ENCODE measurements at regions not wholly inside any gene's neighbourhood (a gene's known extent, or its start where the extent isn't known, plus 50 kb on each side); places are given as distances from the start of the nearest gene placed in this dataset.
"Not testable (repeated sequence)": the region's sequence is repeated elsewhere in the genome, so short reads cannot be mapped to it uniquely, and the experiment has no call there.

DNA sequence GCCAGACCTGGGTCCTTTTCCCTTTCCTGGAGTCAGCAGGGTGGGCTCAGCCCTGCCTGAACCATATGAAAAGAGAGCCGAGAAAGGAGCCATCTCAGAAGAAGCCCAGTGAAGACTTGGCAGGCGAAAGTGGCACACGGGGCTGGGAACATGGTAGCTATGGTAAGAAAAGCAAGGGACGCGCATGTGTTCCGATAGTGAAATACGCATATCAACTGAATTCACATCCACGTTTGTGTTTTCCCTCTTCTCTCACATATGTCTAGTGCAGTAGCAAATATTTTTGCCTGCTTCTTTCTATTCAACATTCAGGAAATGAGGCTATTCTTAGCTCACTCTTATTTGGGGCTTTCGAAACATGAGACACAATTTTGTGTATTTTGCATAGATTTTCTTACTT lies 54.1 kb upstream of the PEG3 start:
- no peak for DNase-seq

DNA sequence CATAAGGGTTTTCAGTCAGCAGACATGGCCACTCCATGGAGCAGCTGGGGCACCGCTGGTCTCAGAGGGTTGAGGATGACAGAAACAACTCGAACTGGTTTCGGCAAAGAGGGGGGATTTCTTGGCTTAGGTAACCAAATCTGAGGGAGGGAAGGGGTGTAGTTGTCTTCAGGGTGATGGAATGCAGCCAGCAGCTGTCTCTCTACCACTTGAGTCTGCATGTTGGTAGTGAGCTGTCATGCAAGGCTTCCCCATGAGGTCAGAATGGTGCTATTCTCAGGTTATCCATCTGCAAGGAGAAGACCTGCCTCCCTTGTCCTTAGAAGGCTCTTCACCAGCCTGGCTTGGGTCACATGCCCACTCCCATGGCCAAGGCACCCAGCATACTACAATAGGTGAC lies 55.6 kb upstream of the PEG3 start:
- DNase-seq, result no peak

DNA sequence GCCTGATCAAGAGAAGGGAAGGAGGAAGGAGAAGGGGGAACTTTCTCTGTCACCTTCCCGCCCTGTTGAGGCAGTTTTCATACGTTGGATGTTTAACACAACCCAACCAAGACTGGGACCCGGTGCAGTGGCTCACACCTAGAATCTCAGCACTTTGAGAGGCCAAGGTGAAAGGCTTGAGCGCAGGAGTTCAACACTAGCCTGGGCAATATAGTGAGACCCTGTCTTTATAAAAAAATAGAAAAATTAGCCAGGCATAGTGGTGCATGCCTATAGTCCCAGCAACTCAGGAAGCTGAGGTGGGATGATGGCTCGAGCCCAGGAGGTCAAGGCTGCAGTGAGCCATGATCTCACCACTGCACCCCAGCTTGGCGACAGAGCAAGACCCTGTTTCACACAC lies 59.4 kb upstream of the PEG3 start:
- DNase-seq, result no peak

DNA sequence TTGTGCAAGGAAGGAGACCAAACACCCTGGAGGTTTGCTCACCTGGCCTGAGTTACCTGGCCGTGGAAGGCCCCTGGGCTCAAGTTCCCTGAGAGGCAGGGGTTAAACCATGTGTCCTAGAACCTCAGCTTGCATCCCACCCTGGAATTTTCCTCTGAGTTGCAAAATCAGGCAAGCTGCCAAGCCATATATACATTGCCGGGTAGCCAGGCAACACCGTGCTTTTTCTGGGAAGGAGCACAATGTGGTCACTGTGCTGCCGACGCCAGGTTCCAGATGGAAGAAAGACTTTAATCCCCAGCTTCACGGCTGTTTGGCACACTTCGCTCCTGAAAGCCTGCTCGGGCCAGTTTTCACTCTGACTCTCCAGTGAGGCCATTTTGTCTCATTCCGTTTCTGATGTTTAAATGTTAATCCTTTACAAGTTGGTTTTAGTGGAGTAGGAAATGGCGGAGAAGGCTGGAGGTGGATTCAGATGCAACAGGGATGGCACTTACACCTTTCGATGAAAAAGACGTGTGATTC lies 60.1 kb upstream of the PEG3 start:
- peak; percentile 90 for DNase-seq

DNA sequence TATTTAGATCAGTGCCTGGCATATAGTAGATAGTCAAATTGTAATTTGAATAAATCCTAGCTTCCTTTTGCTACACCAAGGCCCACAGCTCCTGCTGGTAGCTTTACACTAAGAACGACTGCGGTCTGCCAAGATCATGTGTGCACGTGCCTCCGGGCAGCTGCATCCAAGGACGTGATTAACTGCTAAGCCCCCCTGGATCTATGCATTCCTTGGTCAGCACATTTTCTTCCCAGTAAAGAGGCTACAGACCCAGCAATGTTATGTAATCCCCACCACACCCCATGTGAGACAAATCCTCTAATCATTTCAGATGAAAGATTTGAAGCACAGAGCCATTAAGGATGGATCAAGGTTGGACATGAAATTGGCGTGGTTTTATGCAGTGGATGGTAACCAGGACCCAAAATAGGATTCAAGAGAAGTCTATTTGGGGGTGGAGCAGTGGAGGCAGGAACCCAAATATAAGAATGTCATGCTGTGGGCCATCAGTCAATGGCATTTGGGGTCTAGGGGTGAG lies 65.2 kb upstream of the PEG3 start:
- peak; percentile 77 for DNase-seq

DNA sequence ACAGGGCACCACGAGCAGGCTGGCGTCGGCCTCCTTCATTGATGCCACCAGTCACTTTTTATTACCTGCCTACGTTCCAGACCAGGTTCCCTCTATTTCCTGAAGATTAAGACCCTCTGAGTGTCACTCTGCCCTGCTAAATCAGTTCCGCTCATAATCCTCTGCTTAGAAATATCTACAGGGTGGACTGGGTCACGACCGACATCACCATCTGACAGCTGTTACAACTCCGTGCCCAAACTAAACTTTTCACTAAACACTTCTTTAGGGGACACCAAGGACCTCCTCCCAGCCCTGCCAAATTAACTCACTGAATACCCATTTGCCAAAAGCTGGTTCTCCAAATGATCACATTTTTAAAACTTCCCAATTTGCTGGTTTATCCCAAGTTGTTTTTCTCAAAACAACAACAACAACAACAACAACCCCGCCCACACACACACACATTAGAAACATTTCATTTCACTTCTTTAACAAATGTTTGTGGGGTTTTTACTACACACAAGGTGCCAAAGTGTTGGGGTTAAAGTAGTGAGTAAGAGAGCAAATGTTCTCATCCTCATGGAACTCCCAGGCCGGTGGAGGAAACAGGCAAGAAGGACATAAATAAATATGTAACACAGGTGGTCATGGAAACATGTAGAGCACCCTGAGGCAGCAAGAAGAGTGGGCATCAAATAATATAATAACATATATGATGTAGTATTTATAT lies 72.0 kb upstream of the PEG3 start:
- DNase-seq, result no peak

DNA sequence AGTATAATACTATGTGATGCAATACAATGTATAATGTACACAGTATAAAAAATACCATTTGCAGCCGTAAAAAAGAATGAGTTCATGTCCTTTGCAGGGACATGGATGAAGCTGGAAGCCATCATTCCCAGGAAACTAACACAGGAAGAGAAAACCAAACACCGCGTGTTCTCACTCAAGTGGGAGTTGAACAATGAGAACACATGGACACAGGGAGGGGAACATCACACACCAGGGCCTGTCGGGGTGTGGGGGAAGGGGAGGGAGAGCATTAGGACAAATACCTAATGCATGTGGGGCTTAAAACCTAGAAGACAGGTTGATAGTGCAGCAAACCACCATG lies 72.6 kb upstream of the PEG3 start:
- not testable (repeated sequence) for DNase-seq

DNA sequence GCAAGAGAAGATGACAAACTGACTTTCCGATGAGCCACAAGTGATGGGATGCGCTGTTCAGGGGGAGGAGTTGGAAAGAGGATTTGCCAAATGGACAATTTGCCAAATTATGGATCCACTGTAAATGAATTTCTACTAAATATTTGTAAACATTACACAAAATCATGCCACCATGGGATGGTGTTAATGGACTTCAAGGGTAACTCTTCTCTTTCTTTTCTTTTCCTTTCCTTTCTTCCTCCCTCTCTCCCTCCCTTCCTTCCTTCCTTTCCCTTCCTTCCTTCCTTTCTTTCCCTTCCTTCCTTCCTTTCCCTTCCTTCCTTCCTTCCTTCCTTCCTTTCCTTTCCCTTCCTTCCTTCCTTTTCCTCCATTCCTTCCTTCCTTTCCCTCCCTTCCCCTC lies 76.0 kb upstream of the PEG3 start:
- no peak for DNase-seq

DNA sequence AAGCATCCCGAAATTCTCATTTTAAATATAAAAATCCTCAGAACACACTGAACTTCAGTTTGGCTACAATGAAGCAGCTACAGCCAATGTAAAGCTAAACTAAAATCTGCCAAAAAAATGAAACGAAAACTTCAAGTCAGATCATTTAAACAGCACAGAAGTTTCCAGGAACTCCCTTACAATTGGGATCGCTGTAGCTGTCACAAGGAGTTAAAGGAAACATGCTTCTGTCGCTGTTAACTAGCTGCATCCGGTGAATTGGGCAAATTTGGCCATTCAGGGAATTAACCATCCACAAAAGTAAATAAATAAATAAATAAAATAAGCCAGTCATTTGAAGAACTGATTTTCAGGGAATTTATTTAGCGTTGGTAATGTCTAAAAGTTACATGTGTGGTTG lies 77.0 kb upstream of the PEG3 start:
- peak; percentile 43 for DNase-seq

DNA sequence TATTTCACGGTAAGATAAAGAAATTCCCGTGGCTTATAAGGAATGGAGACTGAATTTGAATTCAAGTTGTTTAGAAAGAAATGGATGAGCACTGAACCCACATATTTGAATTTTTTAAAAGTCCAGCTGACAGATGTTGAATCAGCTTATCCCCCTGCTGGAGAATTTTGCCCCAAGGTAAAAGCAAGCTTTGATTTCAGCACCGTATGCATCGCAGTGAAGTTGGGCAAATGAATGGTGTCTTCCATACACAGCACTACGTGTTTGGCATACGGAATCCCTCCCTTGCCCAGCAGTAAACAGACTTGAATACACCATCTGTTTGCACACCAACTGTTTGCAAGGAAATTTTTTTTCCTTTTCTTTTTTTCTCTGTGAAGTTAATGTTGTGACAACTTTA lies 77.5 kb upstream of the PEG3 start:
- peak; percentile 25 for DNase-seq

DNA sequence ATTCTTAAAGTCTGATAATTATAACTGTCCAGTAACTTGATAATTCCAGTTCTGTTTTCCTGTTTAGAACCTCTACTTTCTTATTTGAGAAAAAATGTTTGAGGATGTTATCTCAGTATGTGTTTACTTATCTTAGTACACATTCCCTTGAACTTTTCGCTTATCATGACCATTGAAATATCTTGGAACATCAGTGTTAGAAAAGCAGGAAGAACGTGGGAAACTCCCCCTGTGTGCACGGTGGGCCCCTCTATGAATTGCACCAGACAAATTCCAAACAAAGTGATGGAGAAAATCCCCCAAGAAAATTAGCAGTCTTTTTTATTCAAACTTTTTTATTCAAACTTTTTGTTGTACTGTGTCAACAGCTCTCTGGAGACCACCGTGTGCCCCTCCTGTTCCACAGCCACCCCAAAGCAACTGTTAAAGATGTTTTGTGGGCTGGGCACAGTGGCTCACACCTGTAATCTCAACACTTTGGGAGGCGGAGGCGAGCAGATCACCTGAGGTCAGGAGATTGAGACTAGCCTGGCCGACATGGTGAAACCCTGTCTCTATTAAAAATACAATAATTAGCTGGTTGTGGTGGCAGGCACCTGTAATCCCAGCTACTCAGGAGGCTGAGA lies 78.3 kb upstream of the PEG3 start:
- DNase-seq, result no peak

DNA sequence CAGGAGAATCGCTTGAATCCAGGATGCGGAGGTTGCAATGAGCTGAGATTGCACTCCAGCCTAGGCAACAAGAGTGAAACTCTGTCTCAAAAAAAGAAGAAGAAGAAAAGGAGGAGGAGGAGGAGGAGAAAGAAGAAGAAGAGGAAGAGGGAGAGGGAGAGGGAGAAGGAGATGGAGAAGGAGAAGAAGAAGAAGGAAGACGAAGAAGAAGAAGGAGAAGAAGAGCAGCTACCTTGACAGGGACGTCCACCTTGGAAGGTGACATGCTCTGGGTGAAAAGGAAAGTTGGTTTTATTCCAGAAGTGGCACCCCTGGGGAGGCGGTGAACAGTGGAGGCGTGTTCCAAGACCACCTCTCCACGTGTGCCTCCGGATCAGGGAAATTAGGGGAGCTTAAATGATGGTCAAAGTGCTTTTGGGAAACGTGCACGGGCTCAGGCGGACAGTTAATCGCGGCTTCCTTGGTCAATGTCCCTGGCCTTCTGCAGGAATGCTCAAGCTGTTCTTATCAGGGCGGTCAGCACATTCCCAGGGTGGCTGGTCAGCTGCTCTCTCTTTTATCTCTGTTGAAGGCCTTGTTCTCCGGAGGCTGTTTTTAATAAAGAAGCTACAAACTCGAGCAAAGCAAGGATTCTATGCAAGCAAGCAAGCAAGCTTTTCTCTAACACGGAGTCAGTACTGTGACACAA lies 78.9 kb upstream of the PEG3 start:
- DNase-seq, result no peak

DNA sequence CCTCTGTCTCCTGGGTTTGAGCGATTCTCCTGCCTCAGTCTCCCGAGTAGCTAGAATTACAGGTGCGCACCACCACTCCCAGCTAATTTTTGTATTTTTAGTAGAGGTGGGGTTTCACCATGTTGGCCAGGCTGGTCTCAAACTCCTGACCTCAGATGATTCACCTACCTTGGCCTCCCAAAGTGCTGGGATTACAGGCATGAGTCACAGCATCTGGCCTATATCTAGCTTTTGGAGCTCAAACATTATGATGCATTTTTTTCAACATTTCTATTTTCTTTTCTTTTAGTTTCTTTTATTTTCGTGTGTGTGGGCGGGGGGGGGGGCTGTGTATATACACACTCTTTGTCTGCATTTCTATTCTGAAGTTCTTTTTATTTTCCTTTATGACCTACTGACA lies 85.6 kb upstream of the PEG3 start:
- not testable (repeated sequence) for DNase-seq

DNA sequence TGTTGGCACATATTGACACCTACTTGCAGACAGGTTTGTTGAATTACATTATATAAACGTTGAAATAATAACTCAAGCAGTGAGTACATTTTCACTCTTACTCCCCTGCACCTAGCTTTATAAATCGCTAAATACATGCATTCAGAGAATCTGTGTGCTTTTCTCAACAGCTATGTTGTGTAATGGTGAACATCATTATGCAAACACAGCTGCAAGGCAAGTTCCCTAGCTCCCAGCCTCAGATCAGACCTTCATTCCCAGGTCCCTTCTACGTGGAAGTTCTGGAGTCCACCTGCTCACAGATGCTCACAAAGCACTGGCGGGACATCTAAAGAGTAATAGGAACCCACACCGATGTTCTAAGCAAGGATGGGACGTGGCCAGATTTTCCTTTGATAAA lies 86.8 kb upstream of the PEG3 start:
- no peak for DNase-seq

DNA sequence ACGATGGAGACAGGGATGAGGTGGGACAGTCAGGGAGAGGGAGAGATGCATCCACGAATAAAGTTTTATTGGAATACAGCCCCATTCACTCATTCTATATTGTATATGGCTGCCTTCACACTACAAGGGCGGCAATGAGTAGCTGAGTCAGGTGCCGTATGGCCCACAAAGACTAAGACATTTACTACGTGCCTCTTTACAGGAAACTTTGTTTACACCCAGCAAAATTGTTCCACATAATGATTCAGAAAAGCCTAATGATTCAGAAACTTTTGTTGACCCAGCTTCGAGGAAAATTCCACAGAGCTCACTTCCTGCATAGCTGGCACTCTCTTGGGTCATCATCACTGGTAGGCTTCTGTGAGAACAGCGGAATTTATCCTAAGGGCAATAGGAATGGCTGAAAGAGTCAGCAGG lies 87.3 kb upstream of the PEG3 start:
- no peak for DNase-seq

DNA sequence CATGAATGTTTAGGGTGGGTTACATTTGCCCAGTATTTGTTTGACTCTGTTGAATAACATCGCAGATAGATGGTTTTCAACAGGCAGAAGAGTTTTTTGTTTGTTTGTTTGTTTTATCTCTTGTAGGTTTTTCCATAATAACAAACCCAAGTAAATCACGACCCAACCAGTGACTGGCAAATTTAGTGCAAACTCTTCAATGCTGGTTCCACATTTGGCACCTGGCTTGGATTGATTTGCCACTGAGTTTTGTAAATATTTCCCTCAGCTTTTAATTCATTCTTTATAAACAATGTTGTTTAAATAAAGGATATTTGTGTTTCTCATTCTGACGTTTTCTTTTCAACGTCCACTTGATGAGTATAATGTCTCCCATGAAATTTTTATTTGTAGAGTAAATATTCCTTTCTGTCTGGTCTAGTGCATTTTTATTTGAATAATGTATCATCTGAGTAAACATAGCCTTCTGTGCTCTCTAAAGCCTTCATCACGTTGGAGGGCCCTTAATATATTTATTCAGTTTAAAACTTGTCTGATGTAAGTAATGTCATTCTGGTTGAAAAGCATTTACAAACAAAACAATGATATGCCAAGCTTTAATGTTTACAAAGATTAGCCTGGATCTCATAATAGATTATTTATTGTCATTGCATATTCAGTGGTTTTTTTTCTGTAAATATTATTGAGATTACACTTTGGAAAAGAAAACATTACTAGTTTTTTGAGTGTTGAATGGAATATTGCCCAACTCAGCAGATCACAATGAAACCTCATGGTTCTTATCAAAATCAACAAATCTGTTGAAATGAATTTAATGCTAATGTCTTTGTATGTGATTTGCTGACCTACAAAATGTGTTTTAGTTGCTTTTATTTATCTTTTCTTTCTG lies 90.4 kb upstream of the PEG3 start:
- DNase-seq, result no peak

DNA sequence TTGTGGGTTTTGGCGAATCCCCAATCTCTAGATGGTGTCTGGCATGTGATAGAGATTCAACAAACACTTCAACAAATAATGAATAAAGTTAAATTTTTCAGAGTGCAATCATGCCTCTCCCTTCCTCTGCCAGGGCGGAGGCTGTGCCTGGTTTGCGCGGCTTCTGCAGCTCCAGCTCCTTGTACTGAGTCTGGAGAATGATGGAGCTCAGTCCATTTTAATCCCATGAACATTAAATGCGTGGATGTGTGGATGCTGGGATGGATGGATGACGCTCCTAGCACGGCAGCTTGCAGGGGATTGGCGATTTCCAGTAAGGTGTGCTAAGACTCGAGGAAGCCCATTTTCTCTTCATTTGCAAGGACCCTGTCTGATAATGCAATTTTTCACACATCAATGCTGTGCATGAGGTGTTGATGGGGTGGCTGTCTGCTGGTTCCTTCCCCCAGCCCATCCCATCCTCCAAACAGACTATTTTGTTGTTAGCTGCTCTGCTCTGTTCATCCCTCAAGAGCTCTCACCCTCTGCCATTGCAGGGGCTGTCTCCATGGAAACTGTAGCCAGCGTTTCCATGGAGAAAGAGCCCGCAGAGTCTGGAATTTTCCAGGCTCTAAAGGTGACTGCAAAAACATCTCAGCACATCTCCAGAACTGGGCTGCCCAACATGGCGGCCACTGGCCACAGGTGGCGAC lies 92.6 kb upstream of the PEG3 start:
- peak; percentile 62 for DNase-seq

DNA sequence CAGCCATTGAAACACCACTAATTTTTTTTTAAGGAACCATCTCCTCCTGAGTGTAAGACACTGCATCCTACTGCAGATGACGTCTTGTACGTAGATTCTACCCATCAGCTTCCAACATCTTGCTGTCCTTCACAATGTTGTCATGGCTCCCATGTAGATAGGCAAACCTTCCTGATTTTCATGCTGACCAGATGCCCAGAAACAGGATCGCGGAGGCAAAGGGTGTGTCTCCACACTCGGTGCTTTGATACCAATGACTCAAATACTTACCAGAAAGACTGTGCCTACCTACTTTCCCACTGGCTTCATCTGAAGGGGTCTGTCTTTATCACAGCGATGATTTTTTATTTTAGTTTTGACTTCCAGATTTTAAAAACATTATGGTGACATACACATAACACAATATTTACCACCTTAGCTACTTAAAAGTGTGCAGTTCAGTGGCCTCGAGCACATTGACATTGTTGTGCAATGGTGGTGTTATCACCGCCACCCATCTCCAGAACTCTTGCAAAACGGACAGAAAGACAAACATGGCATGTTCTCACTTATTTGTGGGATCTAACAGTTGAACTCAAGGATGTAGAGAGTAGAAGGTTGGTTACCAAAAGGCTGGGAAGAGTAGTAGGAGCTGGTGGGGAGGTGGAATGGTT lies 94.0 kb upstream of the PEG3 start:
- no peak for DNase-seq

DNA sequence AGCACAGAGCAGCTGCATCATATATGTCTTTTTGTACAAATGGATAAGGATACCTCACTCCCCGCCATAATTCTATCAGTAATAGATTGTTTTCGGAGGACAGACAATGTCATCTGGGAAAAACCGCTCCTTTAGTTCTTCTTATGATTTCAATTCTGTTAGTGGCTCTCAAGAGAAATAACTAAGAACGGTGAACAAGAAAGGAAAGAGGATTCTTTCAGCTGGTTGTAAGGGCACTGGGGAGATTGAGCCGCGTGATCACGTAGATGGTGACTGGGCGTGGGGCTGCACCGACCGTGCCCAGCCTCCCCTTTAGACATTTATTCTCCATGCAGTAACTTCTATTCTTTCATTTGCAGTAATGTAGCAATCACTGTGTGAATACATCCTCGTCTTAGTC lies 99.4 kb upstream of the PEG3 start:
- DNase-seq, result no peak

DNA sequence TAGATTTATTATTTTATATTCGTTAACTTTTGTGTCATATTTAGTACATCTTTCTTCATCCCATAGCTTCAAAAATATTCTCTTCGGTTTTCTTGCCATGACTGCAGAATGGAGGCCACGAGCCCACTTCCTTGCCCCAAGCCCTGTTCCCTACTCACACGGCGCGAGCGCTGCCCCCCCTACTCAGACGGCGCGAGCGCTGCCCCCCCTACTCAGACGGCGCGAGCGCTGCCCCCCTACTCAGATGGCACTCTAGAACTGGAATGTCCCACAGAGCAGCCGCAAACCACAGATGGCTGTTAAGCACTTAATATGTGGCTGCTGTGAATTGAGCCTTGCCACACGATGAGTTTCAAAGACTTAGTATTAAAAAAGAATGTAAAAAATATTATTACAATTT lies 102.2 kb upstream of the PEG3 start:
- peak; percentile 71 for DNase-seq

DNA sequence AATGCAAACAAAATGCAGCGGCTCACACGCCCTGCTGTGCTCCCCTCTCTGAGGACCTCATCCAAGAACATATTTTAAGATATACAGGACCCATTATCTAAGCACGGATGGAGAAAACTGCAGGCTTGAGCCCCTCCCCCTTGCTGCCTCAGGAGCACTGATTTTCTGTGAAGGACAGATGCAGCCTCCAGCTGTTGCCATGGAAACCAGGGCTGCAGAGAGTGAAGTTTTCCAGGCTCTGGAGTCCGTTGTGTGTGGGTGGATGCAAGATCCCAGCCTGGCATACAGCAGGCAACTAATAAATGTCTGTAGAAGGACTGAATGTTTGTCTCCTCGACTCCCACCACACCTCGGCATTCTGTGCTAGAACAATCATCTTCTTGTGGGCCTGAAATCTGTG lies 105.6 kb upstream of the PEG3 start:
- peak; percentile 91 for DNase-seq

DNA sequence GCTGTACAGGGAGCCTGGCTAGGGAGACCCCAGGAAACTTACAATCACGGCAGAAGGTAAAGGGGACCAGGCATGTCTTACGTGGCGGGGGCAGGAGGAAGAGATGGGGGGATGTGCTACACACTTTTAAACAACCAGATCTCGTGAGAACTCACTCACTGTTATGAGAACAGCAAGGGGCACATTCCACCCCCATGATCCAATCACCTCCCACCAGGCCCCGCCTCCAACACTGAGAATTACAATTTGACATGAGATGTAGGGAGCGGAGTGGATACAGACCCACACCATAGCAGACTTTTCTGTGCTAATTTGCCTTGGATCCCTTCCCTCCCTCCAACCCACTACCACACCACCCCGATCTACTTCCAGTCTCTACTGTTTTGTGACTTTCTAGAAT lies 106.7 kb upstream of the PEG3 start:
- DNase-seq, result peak; percentile 32

All from eye (tissue), 1 donor.